A549 (cell line): ENCODE measurements at regions not wholly inside any gene's neighbourhood (a gene's known extent, or its start where the extent isn't known, plus 50 kb on each side); places are given as distances from the start of the nearest gene placed in this dataset.

Source experiments
- ATAC-seq, 2 experiments: fragments of 200-7000 bp in 1 of 2; fragments of >200 bp in 1 of 2; cut with Nextera tagmentation in 1 of 2; cut with Tn5 transposase in 1 of 2; 3 replicates each; pipeline versions ENCODE4 v1.8.0 to v1.9.1; 2018 to 2020; ENCODE audit warnings: mild to moderate bottlenecking in 1 of 2, moderate library complexity in 1 of 2
- CTCF ChIA-PET: fragments of 300-600 bp; sonication (Branson Sonifier 250); formaldehyde crosslinking; extraction: SDS; loops from one replicate; lab custom pipeline; 2021; ENCODE audit warnings: antibody characterized with exemption, inconsistent platforms; lab: Yijun Ruan, JAX
- POLR2A ChIA-PET: fragments of 350-600 bp; formaldehyde crosslinking; extraction: SDS; loops from one replicate; lab custom pipeline; 2021; ENCODE audit warnings: antibody characterized with exemption, inconsistent platforms; lab: Yijun Ruan, JAX
- DNase-seq, 2 experiments: peaks; one replicate each; pipeline versions ENCODE4 v3.0.0 to v3.0.0-alpha.2; 2011 to 2016; ENCODE audit warnings: low read depth in 1 of 2, low spot score in 1 of 2
- FAIRE-seq: peaks from 2 replicates; lab custom pipeline; 2011; peaks lifted over from hg19 to GRCh38; lab: Jason Lieb, UNC
- H3K27ac ChIP-seq, 2 experiments: fragments of >200 bp; sonication (Bioruptor Twin); formaldehyde crosslinking; 3 replicates each; pipeline ENCODE4 v1.5.1; 2016 to 2017
- H3K4me1 ChIP-seq: fragments of >200 bp; sonication (Bioruptor Twin); formaldehyde crosslinking; 3 replicates; pipeline ENCODE4 v1.6.1; 2016
- H3K4me2 ChIP-seq: fragments of >200 bp; sonication (Bioruptor Twin); formaldehyde crosslinking; 3 replicates; pipeline ENCODE4 v1.6.1; 2016
- H3K4me3 ChIP-seq: fragments of >200 bp; sonication (Bioruptor Twin); formaldehyde crosslinking; 3 replicates; pipeline ENCODE4 v1.5.1; 2016
- H3K9me3 ChIP-seq: fragments of >200 bp; sonication (Bioruptor Twin); formaldehyde crosslinking; 3 replicates; pipeline ENCODE4 v1.6.1; 2016
- CBX8 ChIP-seq: fragments of 200-600 bp; sonication (generic); IDR thresholded peaks from 2 replicates; pipeline ENCODE4 v1.6.1; 2016
- CEBPB ChIP-seq, 2 experiments: fragments of >200 bp in 1 of 2; sonication (Bioruptor Twin) in 1 of 2; formaldehyde crosslinking in 1 of 2; IDR thresholded peaks; 2 replicates each; pipeline ENCODE4 v1.6.1; 2012 to 2016
- EHMT2 ChIP-seq: fragments of 200-600 bp; sonication (generic); IDR thresholded peaks from 2 replicates; pipeline ENCODE4 v1.6.1; 2016; ENCODE audit warnings: antibody characterized with exemption, low read depth, mild to moderate bottlenecking, moderate library complexity
- FOSL2 ChIP-seq, 2 experiments: fragments of 450-650 bp in 1 of 2; fragments of >200 bp in 1 of 2; sonication (Bioruptor Twin) in 1 of 2; formaldehyde crosslinking; IDR thresholded peaks; 2 replicates each; pipeline versions ENCODE4 v1.5.0 to v1.6.1; 2016 to 2020; ENCODE audit warnings: mild to moderate bottlenecking in 1 of 2, moderate library complexity in 1 of 2
- FOXS1 ChIP-seq: fragments of 250-450 bp; sonication (Bioruptor Pico); IDR thresholded peaks from 2 replicates; pipeline ENCODE4 v1.5.0; 2020; ENCODE audit warnings: mild to moderate bottlenecking, moderate library complexity
- GATA3 ChIP-seq: IDR thresholded peaks from 2 replicates; pipeline ENCODE4 v1.6.1; 2012; ENCODE audit warnings: borderline replicate concordance
- HEYL ChIP-seq: fragments of 250-450 bp; sonication (Bioruptor Pico); IDR thresholded peaks from 2 replicates; pipeline ENCODE4 v1.8.0; 2021; ENCODE audit warnings: mild to moderate bottlenecking, moderate library complexity
- HOXA7 ChIP-seq: fragments of 250-450 bp; sonication (Bioruptor Pico); IDR thresholded peaks from 2 replicates; pipeline ENCODE4 v1.5.0; 2020; ENCODE audit warnings: mild to moderate bottlenecking, moderate library complexity
- JUN ChIP-seq, 2 experiments: fragments of >200 bp; sonication (Bioruptor Twin); formaldehyde crosslinking; IDR thresholded peaks; 2 replicates in 1 of 2; 3 replicates in 1 of 2; pipeline ENCODE4 v1.6.1; 2016 to 2017
- KDM5A ChIP-seq: fragments of 200-600 bp; sonication (generic); IDR thresholded peaks from 2 replicates; pipeline ENCODE4 v1.6.1; 2016; ENCODE audit warnings: antibody characterized with exemption, mild to moderate bottlenecking
- RAD21 ChIP-seq, 2 experiments: fragments of >200 bp in 1 of 2; sonication (Bioruptor Twin) in 1 of 2; formaldehyde crosslinking in 1 of 2; IDR thresholded peaks in 1 of 2; conservative IDR thresholded peaks in 1 of 2; 2 replicates in 1 of 2; 3 replicates in 1 of 2; pipeline ENCODE4 v1.6.1; 2012 to 2018; ENCODE audit warnings: inconsistent platforms in 1 of 2
- RCOR1 ChIP-seq: fragments of 150-350 bp; IDR thresholded peaks from 2 replicates; pipeline ENCODE4 v1.6.1; 2014; ENCODE audit warnings: antibody characterized with exemption, low read length, low read depth
- TP53 ChIP-seq: fragments of 250-450 bp; sonication (Bioruptor Pico); IDR thresholded peaks from 2 replicates; pipeline ENCODE4 v1.5.0; 2021; ENCODE audit warnings: mild to moderate bottlenecking, moderate library complexity
- ZFP36 ChIP-seq: fragments of 450-650 bp; IDR thresholded peaks from 2 replicates; pipeline ENCODE4 v1.6.1; 2014; ENCODE audit warnings: borderline replicate concordance; ENCODE audit not compliant: partially characterized antibody
- ZNF302 ChIP-seq: fragments of 250-450 bp; sonication (Bioruptor Pico); IDR thresholded peaks from 2 replicates; pipeline ENCODE4 v1.9.0; 2021; ENCODE audit warnings: inconsistent platforms, mild to moderate bottlenecking, moderate library complexity
- ZSCAN20 ChIP-seq: fragments of 250-450 bp; sonication (Bioruptor Pico); IDR thresholded peaks from 2 replicates; pipeline ENCODE4 v1.8.0; 2022; ENCODE audit warnings: mild to moderate bottlenecking, moderate library complexity
- WGBS: methylation state at CpG from one replicate; pipeline ENCODE4 v1.1.6; 2017; ENCODE audit errors: missing lambda C conversion rate; 5-methylcytosine and 5-hydroxymethylcytosine counted together
- TF ChIP-seq, protein P1 (sequence below): fragments of >200 bp; sonication (Bioruptor Twin); formaldehyde crosslinking; IDR thresholded peaks from 2 replicates; pipeline ENCODE4 v1.6.1; 2016
- TF ChIP-seq, protein P2 (sequence below): IDR thresholded peaks from 2 replicates; pipeline ENCODE4 v1.6.1; 2012; ENCODE audit warnings: low read depth, borderline replicate concordance
- TF ChIP-seq, protein P3 (sequence below): fragments of >200 bp; sonication (Bioruptor Twin); formaldehyde crosslinking; IDR thresholded peaks from 3 replicates; pipeline ENCODE4 v1.6.1; 2016
- TF ChIP-seq, protein P4 (sequence below): fragments of 150-350 bp; IDR thresholded peaks from 2 replicates; pipeline ENCODE4 v1.6.1; 2014; ENCODE audit warnings: low read depth, mild to moderate bottlenecking, low read length
- TF ChIP-seq, protein P5 (sequence below): fragments of >200 bp; sonication (Bioruptor Twin); formaldehyde crosslinking; IDR thresholded peaks from 3 replicates; pipeline ENCODE4 v1.5.1; 2016
- TF ChIP-seq, protein P6 (sequence below): IDR thresholded peaks from 2 replicates; pipeline ENCODE4 v1.6.1; 2012

DNA sequence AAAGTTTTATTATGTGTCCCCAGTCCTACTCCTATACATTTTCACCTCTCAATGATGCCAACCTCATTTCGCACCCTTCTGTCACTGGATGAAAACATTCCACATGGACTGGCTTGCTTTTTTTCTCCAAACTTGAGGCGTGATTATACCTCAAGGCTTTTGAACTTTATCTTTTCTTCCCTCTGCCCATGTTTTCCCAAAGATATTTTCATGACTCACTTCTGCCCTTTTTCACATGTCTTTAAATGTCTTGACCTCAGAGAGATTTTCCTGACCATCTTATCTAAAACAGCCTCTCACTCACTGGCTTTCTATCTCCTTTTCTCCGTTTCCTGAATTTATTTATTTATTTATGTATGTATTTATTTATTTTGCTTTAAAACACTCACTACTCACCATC, 659.0 kb downstream of the PTPRC start:
- Histone ChIP-seq H3K27ac (no peak overlapping the region), H3K4me2 (no peak overlapping the region), H3K4me3 (no peak overlapping the region), H3K9me3 (no peaks in the 10 kb centered on the region), H3K4me1 (no peaks in the 10 kb centered on the region)
- DNase-seq, result no peak
- WGBS, result 22% methylated on average over 3 of the region's 3 CpGs
- FAIRE-seq, result no peak
- POLR2A ChIA-PET, result no interaction called here
- no peak for ATAC-seq
- CTCF ChIA-PET, result no interaction called here
- TF ChIP-seq, protein P1, sequence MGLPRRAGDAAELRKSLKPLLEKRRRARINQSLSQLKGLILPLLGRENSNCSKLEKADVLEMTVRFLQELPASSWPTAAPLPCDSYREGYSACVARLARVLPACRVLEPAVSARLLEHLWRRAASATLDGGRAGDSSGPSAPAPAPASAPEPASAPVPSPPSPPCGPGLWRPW, result no peak
- TF ChIP-seq ZFP36 (no peak), HEYL (no peak), JUN (IDR thresholded peaks at IDR 0.05) (no peak), HOXA7 (CRISPR knock-in tag) (no peak), RCOR1 (no peak), CEBPB (IDR thresholded peaks at IDR 0.05) (no peak), KDM5A (no peak), CBX8 (no peak), ZSCAN20 (CRISPR knock-in tag) (no peak), RAD21 (conservative IDR thresholded peaks at IDR 0.05 in 1 of 2, IDR thresholded peaks at IDR 0.05 in 1 of 2) (no peak)
- TF ChIP-seq, protein P2, sequence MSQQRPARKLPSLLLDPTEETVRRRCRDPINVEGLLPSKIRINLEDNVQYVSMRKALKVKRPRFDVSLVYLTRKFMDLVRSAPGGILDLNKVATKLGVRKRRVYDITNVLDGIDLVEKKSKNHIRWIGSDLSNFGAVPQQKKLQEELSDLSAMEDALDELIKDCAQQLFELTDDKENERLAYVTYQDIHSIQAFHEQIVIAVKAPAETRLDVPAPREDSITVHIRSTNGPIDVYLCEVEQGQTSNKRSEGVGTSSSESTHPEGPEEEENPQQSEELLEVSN, result no peak
- TF ChIP-seq, protein P3, sequence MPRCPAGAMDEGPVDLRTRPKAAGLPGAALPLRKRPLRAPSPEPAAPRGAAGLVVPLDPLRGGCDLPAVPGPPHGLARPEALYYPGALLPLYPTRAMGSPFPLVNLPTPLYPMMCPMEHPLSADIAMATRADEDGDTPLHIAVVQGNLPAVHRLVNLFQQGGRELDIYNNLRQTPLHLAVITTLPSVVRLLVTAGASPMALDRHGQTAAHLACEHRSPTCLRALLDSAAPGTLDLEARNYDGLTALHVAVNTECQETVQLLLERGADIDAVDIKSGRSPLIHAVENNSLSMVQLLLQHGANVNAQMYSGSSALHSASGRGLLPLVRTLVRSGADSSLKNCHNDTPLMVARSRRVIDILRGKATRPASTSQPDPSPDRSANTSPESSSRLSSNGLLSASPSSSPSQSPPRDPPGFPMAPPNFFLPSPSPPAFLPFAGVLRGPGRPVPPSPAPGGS, result no peak

DNA sequence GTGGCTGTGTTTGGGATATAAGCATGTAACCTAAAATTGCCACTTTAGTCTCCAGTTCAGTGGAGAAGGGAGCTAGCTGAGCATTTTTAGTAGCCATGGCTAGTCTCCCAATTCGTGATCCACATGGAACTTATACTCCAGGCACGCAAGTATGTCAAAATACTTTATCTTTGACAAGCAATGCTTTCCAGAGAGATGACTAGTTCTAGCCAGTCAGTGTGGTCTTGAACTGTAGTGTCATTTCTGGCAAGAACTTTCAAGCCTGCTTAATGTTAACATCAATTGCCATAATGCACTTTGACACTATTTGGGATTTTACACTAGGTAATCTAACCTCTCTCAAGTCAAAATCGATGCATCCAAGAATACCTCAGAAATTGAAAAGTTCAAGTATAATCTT, 660.0 kb downstream of the PTPRC start:
- DNase-seq, result no peak
- 43% methylated on average over 3 of the region's 3 CpGs for WGBS
- TF ChIP-seq EHMT2 (no peak), FOXS1 (CRISPR knock-in tag) (no peak), JUN (IDR thresholded peaks at IDR 0.05) (no peak), GATA3 (no peak), TP53 (CRISPR knock-in tag) (no peak), FOSL2 (IDR thresholded peaks at IDR 0.05) (no peak), FOSL2 (CRISPR knock-in tag; IDR thresholded peaks at IDR 0.05) (no peak), ZNF302 (CRISPR knock-in tag) (no peak)
- TF ChIP-seq, protein P2, result no peak
- TF ChIP-seq, protein P4, sequence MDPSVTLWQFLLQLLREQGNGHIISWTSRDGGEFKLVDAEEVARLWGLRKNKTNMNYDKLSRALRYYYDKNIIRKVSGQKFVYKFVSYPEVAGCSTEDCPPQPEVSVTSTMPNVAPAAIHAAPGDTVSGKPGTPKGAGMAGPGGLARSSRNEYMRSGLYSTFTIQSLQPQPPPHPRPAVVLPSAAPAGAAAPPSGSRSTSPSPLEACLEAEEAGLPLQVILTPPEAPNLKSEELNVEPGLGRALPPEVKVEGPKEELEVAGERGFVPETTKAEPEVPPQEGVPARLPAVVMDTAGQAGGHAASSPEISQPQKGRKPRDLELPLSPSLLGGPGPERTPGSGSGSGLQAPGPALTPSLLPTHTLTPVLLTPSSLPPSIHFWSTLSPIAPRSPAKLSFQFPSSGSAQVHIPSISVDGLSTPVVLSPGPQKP, result no peak
- TF ChIP-seq, protein P5, sequence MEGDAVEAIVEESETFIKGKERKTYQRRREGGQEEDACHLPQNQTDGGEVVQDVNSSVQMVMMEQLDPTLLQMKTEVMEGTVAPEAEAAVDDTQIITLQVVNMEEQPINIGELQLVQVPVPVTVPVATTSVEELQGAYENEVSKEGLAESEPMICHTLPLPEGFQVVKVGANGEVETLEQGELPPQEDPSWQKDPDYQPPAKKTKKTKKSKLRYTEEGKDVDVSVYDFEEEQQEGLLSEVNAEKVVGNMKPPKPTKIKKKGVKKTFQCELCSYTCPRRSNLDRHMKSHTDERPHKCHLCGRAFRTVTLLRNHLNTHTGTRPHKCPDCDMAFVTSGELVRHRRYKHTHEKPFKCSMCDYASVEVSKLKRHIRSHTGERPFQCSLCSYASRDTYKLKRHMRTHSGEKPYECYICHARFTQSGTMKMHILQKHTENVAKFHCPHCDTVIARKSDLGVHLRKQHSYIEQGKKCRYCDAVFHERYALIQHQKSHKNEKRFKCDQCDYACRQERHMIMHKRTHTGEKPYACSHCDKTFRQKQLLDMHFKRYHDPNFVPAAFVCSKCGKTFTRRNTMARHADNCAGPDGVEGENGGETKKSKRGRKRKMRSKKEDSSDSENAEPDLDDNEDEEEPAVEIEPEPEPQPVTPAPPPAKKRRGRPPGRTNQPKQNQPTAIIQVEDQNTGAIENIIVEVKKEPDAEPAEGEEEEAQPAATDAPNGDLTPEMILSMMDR, result no peak
- TF ChIP-seq, protein P6, sequence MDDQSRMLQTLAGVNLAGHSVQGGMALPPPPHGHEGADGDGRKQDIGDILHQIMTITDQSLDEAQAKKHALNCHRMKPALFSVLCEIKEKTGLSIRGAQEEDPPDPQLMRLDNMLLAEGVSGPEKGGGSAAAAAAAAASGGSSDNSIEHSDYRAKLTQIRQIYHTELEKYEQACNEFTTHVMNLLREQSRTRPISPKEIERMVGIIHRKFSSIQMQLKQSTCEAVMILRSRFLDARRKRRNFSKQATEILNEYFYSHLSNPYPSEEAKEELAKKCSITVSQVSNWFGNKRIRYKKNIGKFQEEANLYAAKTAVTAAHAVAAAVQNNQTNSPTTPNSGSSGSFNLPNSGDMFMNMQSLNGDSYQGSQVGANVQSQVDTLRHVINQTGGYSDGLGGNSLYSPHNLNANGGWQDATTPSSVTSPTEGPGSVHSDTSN, result no peak
- TF ChIP-seq, all 56 proteins: peak for 0
- H3K9me3 ChIP-seq, result no peaks in the 10 kb centered on the region
- H3K4me1 ChIP-seq, result no peaks in the 10 kb centered on the region
- ChIA-PET CTCF (no interaction called here), POLR2A (no interaction called here)
- no peak for FAIRE-seq
- H3K27ac ChIP-seq, result no peak overlapping the region
- no peak overlapping the region for H3K4me2 ChIP-seq
- H3K4me3 ChIP-seq, result no peak overlapping the region
- no peak for ATAC-seq
